ENCODE measurements at regions not wholly inside any gene's neighbourhood (a gene's known extent, or its start where the extent isn't known, plus 50 kb on each side); places are given as distances from the start of the nearest gene placed in this dataset.

DNA sequence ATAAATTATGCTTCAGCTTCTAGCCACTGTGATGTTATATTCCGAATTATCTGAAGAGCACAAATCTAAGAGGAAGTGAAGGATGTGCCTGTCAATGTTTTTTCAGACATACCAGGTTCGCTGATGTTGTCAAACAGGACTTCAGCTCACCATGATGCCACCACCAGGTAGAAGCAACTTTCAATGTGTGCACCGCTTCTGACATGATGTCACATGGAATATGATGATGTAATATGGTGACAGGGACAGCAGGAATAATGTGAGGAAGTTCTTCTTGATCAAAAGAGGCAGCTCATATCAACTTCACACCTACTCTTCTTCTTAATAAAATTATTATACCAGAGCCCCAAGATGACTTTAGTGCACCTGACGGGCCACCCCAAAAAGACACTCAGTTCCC is 893.2 kb downstream of the BCL11A start:
- TF ChIP-seq EZH2phosphoT487 (conservative IDR thresholded peaks at IDR 0.05; ENCODE audit: low read length): no peak
- TF ChIP-seq, protein P1, sequence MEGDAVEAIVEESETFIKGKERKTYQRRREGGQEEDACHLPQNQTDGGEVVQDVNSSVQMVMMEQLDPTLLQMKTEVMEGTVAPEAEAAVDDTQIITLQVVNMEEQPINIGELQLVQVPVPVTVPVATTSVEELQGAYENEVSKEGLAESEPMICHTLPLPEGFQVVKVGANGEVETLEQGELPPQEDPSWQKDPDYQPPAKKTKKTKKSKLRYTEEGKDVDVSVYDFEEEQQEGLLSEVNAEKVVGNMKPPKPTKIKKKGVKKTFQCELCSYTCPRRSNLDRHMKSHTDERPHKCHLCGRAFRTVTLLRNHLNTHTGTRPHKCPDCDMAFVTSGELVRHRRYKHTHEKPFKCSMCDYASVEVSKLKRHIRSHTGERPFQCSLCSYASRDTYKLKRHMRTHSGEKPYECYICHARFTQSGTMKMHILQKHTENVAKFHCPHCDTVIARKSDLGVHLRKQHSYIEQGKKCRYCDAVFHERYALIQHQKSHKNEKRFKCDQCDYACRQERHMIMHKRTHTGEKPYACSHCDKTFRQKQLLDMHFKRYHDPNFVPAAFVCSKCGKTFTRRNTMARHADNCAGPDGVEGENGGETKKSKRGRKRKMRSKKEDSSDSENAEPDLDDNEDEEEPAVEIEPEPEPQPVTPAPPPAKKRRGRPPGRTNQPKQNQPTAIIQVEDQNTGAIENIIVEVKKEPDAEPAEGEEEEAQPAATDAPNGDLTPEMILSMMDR (IDR thresholded peaks at IDR 0.05; ENCODE audit: insufficient read depth, low read length, poor library complexity, severe bottlenecking): no peak
